ENCODE measurements at regions not wholly inside any gene's neighbourhood (a gene's known extent, or its start where the extent isn't known, plus 50 kb on each side); places are given as distances from the start of the nearest gene placed in this dataset.

GRCh38 chr10:118481871-118482270, 113.6 kb downstream of the PRLHR start:
- TF ChIP-seq CTCF (IDR thresholded peaks at IDR 0.05; ENCODE audit: low read length) (no peak), EZH2 (IDR thresholded peaks at IDR 0.05; ENCODE audit: borderline replicate concordance, low read length) (no peak)
